B cell (primary cell): ENCODE measurements at regions not wholly inside any gene's neighbourhood (a gene's known extent, or its start where the extent isn't known, plus 50 kb on each side); places are given as distances from the start of the nearest gene placed in this dataset.

Experiments
- ATAC-seq: fragments of 200-7000 bp; cut with Tn5 transposase; one replicate; pipeline ENCODE4 v1.10.0; 2021; ENCODE audit warnings: low read depth, mild to moderate bottlenecking, moderate number of reproducible peaks, moderate library complexity
- CTCF ChIA-PET: fragments of 350-600 bp; sonication (Branson Sonifier 250); formaldehyde crosslinking; loops from one replicate; lab custom pipeline; 2021; ENCODE audit warnings: antibody characterized with exemption, inconsistent platforms; lab: Charles Lee
- POLR2A ChIA-PET: fragments of 350-600 bp; sonication (Branson Sonifier 250); formaldehyde crosslinking; loops from one replicate; lab custom pipeline; 2021; ENCODE audit warnings: antibody characterized with exemption; lab: Charles Lee
- DNase-seq: peaks from one replicate; pipeline ENCODE4 v3.0.0; 2013
- H2AFZ ChIP-seq: 2 replicates; pipeline ENCODE4 v1.6.1; 2012; ENCODE audit warnings: mild to moderate bottlenecking, low read depth, low read length; ENCODE audit not compliant: insufficient read depth, poor library complexity, severe bottlenecking
- H3K27ac ChIP-seq, 2 donors: 1 replicate in 1 of 2; 2 replicates in 1 of 2; pipeline ENCODE4 v1.5.1; 2012 to 2013; ENCODE audit warnings: low read length in 2 of 2, mild to moderate bottlenecking in 2 of 2, moderate library complexity in 1 of 2
- H3K27me3 ChIP-seq, 4 experiments: fragments of 200-600 bp in 1 of 4; sonication (generic) in 1 of 4; replicated peaks in 1 of 4; 1 replicate in 2 of 4; 2 replicates in 2 of 4; pipeline versions ENCODE4 v1.6.1 to v1.7.0; 2013 to 2016; ENCODE audit warnings: low read length in 3 of 4, mild to moderate bottlenecking in 2 of 4, mixed read lengths in 1 of 4, moderate library complexity in 1 of 4; ENCODE audit not compliant: insufficient read depth in 4 of 4, control insufficient read depth in 3 of 4; ENCODE audit errors: control extremely low read depth in 1 of 4
- H3K36me3 ChIP-seq, 2 experiments: replicated peaks in 1 of 2; 1 replicate in 1 of 2; 2 replicates in 1 of 2; pipeline versions ENCODE4 v1.6.1 to v1.7.1; 2013; ENCODE audit warnings: low read length in 1 of 2; ENCODE audit not compliant: insufficient read depth in 2 of 2, control insufficient read depth in 1 of 2; ENCODE audit errors: control extremely low read depth in 1 of 2, extremely low read depth in 1 of 2
- H3K4me1 ChIP-seq, 2 donors: fragments of 200-600 bp in 1 of 2; sonication (generic) in 1 of 2; 1 replicate in 1 of 2; 2 replicates in 1 of 2; pipeline versions ENCODE4 v1.5.1 to v1.6.1; 2013 to 2017; ENCODE audit warnings: low read length in 2 of 2; ENCODE audit not compliant: control insufficient read depth in 2 of 2, insufficient read depth in 2 of 2
- H3K4me2 ChIP-seq: replicated peaks from 2 replicates; pipeline ENCODE3; 2012; ENCODE audit warnings: mild to moderate bottlenecking, low read depth, low read length; ENCODE audit not compliant: poor library complexity, severe bottlenecking
- H3K4me3 ChIP-seq, 5 experiments: fragments of 200-600 bp in 1 of 5; sonication (generic) in 1 of 5; 1 replicate in 3 of 5; 2 replicates in 2 of 5; pipeline versions ENCODE4 v1.5.1 to v1.7.0; 2011 to 2016; ENCODE audit warnings: low read length in 4 of 5, mild to moderate bottlenecking in 4 of 5, low read depth in 2 of 5, control low read depth in 1 of 5, moderate library complexity in 1 of 5; ENCODE audit not compliant: insufficient read depth in 1 of 5; ENCODE audit errors: control extremely low read depth in 1 of 5, extremely low read depth in 1 of 5
- H3K79me2 ChIP-seq: fragments of 200-600 bp; sonication (generic); one replicate; pipeline ENCODE4 v1.6.0; 2016; ENCODE audit warnings: low read length; ENCODE audit not compliant: control insufficient read depth, insufficient read depth
- H3K9ac ChIP-seq: fragments of 200-600 bp; sonication (generic); 2 replicates; pipeline ENCODE4 v1.6.1; 2017; ENCODE audit warnings: mild to moderate bottlenecking, low read length, moderate library complexity
- H3K9me3 ChIP-seq, 3 donors: one replicate each; pipeline versions ENCODE4 v1.6.1 to v1.7.1; 2013; ENCODE audit warnings: low read length in 2 of 3; ENCODE audit not compliant: control insufficient read depth in 2 of 3, insufficient read depth in 1 of 3; ENCODE audit errors: control extremely low read depth in 1 of 3
- H4K20me1 ChIP-seq: 2 replicates; pipeline ENCODE4 v1.6.0; 2012; ENCODE audit warnings: mild to moderate bottlenecking, low read length; ENCODE audit not compliant: insufficient read depth, control insufficient read depth, poor library complexity, severe bottlenecking
- H3K27ac Mint-ChIP-seq: one replicate; pipeline ENCODE4 v1.8.0; 2021; ENCODE audit warnings: mixed read lengths
- H3K27me3 Mint-ChIP-seq: one replicate; pipeline ENCODE4 v1.8.0; 2021; ENCODE audit warnings: mixed read lengths
- H3K4me1 Mint-ChIP-seq: one replicate; pipeline ENCODE4 v1.8.0; 2021; ENCODE audit warnings: mixed read lengths
- H3K4me3 Mint-ChIP-seq: one replicate; pipeline ENCODE4 v1.8.0; 2021; ENCODE audit warnings: mixed read lengths
- H3K9me3 Mint-ChIP-seq: one replicate; pipeline ENCODE4 v1.8.0; 2022; ENCODE audit warnings: mixed read lengths; ENCODE audit not compliant: insufficient read depth
- EZH2 ChIP-seq: IDR thresholded peaks from 2 replicates; pipeline ENCODE4 v1.6.1; 2012; ENCODE audit warnings: borderline replicate concordance, low read depth, mild to moderate bottlenecking, moderate library complexity, low read length; ENCODE audit not compliant: insufficient read depth, poor library complexity, severe bottlenecking
- WGBS: methylation state at CpG from one replicate; pipeline ENCODE4 v1.1.5; 2013; ENCODE audit warnings: missing lambda C conversion rate; ENCODE audit not compliant: insufficient coverage; 5-methylcytosine and 5-hydroxymethylcytosine counted together
- intact Hi-C: fragments of 100-400 bp; cut with micrococcal nuclease; formaldehyde crosslinking; loops from one replicate; pipeline ENCODE4 v1.10.0; 2022
- TF ChIP-seq, protein P1 (sequence below): fragments of 200-600 bp; IDR thresholded peaks from one replicate; pipeline ENCODE4 v1.8.0; 2022; ENCODE audit warnings: antibody characterized with exemption, mild to moderate bottlenecking

DNA sequence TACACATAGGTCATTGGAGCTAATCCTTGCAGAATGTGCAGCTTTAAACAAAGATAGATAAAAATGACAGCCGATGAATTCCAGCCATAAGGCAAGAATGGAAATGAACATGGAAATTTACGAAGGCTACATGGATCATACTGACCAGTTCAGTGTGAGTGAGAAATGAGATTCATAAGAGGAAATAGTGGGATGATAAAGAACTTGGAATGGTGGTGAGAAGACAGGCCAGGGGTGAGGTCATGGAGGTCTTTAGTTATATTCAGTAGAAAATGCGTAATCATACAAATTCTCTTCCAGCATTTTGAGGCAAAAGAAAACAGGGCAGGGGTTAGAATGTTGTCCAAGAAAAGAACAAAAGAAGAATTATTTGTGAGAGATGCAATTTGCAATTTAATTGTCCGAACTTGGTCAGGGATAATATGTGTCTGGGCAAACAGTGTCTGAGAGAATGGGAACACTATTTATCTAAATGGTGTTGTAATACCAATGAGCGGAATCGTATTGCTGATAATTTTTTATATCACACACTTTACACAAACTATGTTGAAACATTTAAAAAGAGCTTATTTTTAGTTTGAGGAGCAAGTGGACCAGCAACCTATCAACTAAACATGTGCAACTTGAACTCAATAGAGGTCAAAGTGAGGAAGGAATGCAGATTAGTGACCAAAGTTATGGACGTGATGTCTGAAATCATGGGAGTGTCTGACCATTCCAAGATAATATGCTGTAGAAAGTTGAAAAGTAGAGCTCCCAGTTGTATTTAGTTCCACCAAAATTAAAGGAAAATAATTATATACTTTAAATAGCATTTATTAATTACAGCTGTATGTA lies 739.0 kb upstream of the NCAM2 start:
- no peak for TF ChIP-seq EZH2
- TF ChIP-seq, protein P1, sequence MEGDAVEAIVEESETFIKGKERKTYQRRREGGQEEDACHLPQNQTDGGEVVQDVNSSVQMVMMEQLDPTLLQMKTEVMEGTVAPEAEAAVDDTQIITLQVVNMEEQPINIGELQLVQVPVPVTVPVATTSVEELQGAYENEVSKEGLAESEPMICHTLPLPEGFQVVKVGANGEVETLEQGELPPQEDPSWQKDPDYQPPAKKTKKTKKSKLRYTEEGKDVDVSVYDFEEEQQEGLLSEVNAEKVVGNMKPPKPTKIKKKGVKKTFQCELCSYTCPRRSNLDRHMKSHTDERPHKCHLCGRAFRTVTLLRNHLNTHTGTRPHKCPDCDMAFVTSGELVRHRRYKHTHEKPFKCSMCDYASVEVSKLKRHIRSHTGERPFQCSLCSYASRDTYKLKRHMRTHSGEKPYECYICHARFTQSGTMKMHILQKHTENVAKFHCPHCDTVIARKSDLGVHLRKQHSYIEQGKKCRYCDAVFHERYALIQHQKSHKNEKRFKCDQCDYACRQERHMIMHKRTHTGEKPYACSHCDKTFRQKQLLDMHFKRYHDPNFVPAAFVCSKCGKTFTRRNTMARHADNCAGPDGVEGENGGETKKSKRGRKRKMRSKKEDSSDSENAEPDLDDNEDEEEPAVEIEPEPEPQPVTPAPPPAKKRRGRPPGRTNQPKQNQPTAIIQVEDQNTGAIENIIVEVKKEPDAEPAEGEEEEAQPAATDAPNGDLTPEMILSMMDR, result no peak
- intact Hi-C loops, result no loop called here
- Histone ChIP-seq H3K4me1 (no peaks in the 10 kb centered on the region), H3K9me3 (peaks cover 0 to 4% (median 0%) of the 10 kb centered on the region in 3 donors), H3K9ac (no peak overlapping the region), H4K20me1 (no peaks in the 10 kb centered on the region), H3K4me3 (no peak overlapping the region), H3K36me3 (no peaks in the 10 kb centered on the region), H3K27ac (no peak overlapping the region), H3K4me2 (no peak overlapping the region), H2AFZ (no peak overlapping the region), H3K27me3 (no peaks in the 10 kb centered on the region), H3K79me2 (no peaks in the 10 kb centered on the region)
- DNase-seq (no peak), ATAC-seq (no peak)
- H3K4me3 Mint-ChIP-seq, result no peak overlapping the region
- no peaks in the 10 kb centered on the region for H3K27me3 Mint-ChIP-seq
- ChIA-PET POLR2A (no interaction called here), CTCF (no interaction called here)
- no peaks in the 10 kb centered on the region for H3K4me1 Mint-ChIP-seq
- no peaks in the 10 kb centered on the region for H3K9me3 Mint-ChIP-seq
- WGBS, result 84% methylated on average over 3 of the region's 7 CpGs
- H3K27ac Mint-ChIP-seq, result no peak overlapping the region

DNA sequence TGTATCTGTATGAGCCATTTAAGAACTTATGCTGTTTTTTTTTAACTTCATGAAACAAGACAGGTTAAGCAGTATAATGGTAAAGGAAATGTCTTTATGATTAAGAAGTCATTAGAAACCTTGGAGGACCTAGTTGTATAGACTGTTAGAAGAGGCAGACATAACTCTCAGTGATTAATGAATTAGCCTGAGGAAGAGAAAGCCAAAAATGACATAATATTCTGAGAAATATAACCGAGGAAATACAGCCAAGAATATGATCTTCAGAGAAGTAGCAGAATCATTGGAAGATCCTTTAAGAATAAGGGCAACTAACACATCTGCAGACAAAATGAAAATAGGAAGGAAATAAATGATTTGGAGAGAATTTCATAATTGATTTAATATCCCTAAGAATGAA lies 738.1 kb upstream of the NCAM2 start:
- no CpG with 5 or more reads among the region's 1 CpG for WGBS
- Histone ChIP-seq H3K36me3 (no peaks in the 10 kb centered on the region), H3K4me3 (no peak overlapping the region), H3K9ac (no peak overlapping the region), H4K20me1 (no peaks in the 10 kb centered on the region), H3K4me1 (no peaks in the 10 kb centered on the region), H3K4me2 (no peak overlapping the region), H2AFZ (no peak overlapping the region), H3K27ac (no peak overlapping the region), H3K9me3 (peaks cover 0 to 4% (median 0%) of the 10 kb centered on the region in 3 donors), H3K79me2 (no peaks in the 10 kb centered on the region), H3K27me3 (no peaks in the 10 kb centered on the region)
- H3K4me3 Mint-ChIP-seq, result no peak overlapping the region
- ChIA-PET CTCF (no interaction called here), POLR2A (no interaction called here)
- no peak for DNase-seq
- H3K27me3 Mint-ChIP-seq, result no peaks in the 10 kb centered on the region
- TF ChIP-seq, protein P1, result no peak
- no peak for TF ChIP-seq EZH2
- intact Hi-C loops, result no loop called here
- H3K9me3 Mint-ChIP-seq, result no peaks in the 10 kb centered on the region
- no peak overlapping the region for H3K27ac Mint-ChIP-seq
- ATAC-seq, result no peak
- no peaks in the 10 kb centered on the region for H3K4me1 Mint-ChIP-seq
